Germinal center (tissue), 1 donor: ENCODE measurements at regions not wholly inside any gene's neighbourhood (a gene's known extent, or its start where the extent isn't known, plus 50 kb on each side); places are given as distances from the start of the nearest gene placed in this dataset.
A peak's percentile ranks its signal among the peaks of the same experiment; 100 is the strongest.
"Not testable (repeated sequence)": the region's sequence is repeated elsewhere in the genome, so short reads cannot be mapped to it uniquely, and the experiment has no call there.

ENCODE experiments used
- DNase-seq: peaks from one replicate; pipeline ENCODE4 v3.0.0; 2012; ENCODE audit warnings: mixed read lengths, low spot score

- peak; percentile 65 for DNase-seq
Observed at GRCh38 chr5:1652873-1653697, 129.3 kb upstream of the LPCAT1 start.

GRCh38 chr5:1651971-1652872 lies 128.5 kb upstream of the LPCAT1 start:
- no peak for DNase-seq

- no peak for DNase-seq
Observed at GRCh38 chr5:1651250-1651649, 127.5 kb upstream of the LPCAT1 start.

- DNase-seq: no peak
Observed at GRCh38 chr5:1649554-1649953, 125.8 kb upstream of the LPCAT1 start.

GRCh38 chr5:1648806-1649205 lies 125.0 kb upstream of the LPCAT1 start:
- no peak for DNase-seq

GRCh38 chr5:1647580-1647979 lies 123.8 kb upstream of the LPCAT1 start:
- no peak for DNase-seq

- peak; percentile 87 for DNase-seq
Observed at GRCh38 chr5:1644810-1645571, 121.2 kb upstream of the LPCAT1 start.

- not testable (repeated sequence) for DNase-seq
Observed at GRCh38 chr5:1644393-1644809, 120.6 kb upstream of the LPCAT1 start.

GRCh38 chr5:1643651-1644392 lies 120.1 kb upstream of the LPCAT1 start:
- no peak for DNase-seq

- DNase-seq: no peak
Observed at GRCh38 chr5:1642621-1643061, 118.9 kb upstream of the LPCAT1 start.

GRCh38 chr5:1642221-1642620 lies 118.5 kb upstream of the LPCAT1 start:
- DNase-seq: no peak

GRCh38 chr5:1641560-1642166 lies 117.9 kb upstream of the LPCAT1 start:
- peak; percentile 79 for DNase-seq

- no peak for DNase-seq
Observed at GRCh38 chr5:1641041-1641440, 117.3 kb upstream of the LPCAT1 start.

GRCh38 chr5:1640421-1640881 lies 116.7 kb upstream of the LPCAT1 start:
- no peak for DNase-seq

GRCh38 chr5:1639757-1640156 lies 116.0 kb upstream of the LPCAT1 start:
- no peak for DNase-seq

GRCh38 chr5:1638658-1639400 lies 115.1 kb upstream of the LPCAT1 start:
- no peak for DNase-seq

GRCh38 chr5:1637639-1638481 lies 114.1 kb upstream of the LPCAT1 start:
- DNase-seq: no peak

- DNase-seq: no peak
Observed at GRCh38 chr5:1636981-1637638, 113.3 kb upstream of the LPCAT1 start.
